Prostate gland (tissue), 2 donors: ENCODE measurements at regions not wholly inside any gene's neighbourhood (a gene's known extent, or its start where the extent isn't known, plus 50 kb on each side); places are given as distances from the start of the nearest gene placed in this dataset.

Experiments
- DNase-seq: peaks from one replicate; pipeline ENCODE4 v3.0.0-alpha.2; 2019; ENCODE audit warnings: low spot score
- H3K27ac ChIP-seq, 2 donors: fragments of 200-600 bp; sonication (generic); 2 replicates each; pipeline ENCODE4 v1.5.1; 2017 to 2019
- H3K27me3 ChIP-seq: fragments of 200-600 bp; sonication (generic); replicated peaks from 2 replicates; pipeline ENCODE4 v1.5.1; 2019; ENCODE audit not compliant: insufficient read depth
- H3K36me3 ChIP-seq, 2 donors: fragments of 200-600 bp; sonication (generic); 1 replicate in 1 of 2; 2 replicates in 1 of 2; pipeline versions ENCODE4 v1.5.1 to v1.8.1; 2017 to 2019
- H3K4me1 ChIP-seq: fragments of 200-600 bp; sonication (generic); replicated peaks from 2 replicates; pipeline ENCODE4 v1.5.1; 2019
- H3K4me3 ChIP-seq, 2 donors: fragments of 200-600 bp; sonication (generic); 2 replicates each; pipeline ENCODE4 v1.5.1; 2017 to 2019
- H3K9me3 ChIP-seq: fragments of 200-600 bp; sonication (generic); 2 replicates; pipeline ENCODE4 v1.5.1; 2017
- CTCF ChIP-seq, 4 experiments: fragments of 200-600 bp in 2 of 4; fragments of 450-650 bp in 2 of 4; sonication (generic) in 2 of 4; IDR thresholded peaks; 1 replicate in 3 of 4; 2 replicates in 1 of 4; pipeline ENCODE4 v1.5.1; 2016 to 2019; ENCODE audit warnings: antibody characterized with exemption in 4 of 4, mild to moderate bottlenecking in 2 of 4, moderate library complexity in 2 of 4
- POLR2A ChIP-seq: fragments of 450-650 bp; IDR thresholded peaks from one replicate; pipeline ENCODE4 v1.6.1; 2016; ENCODE audit warnings: antibody characterized with exemption, mild to moderate bottlenecking
- POLR2AphosphoS5 ChIP-seq: sonication (generic); formaldehyde crosslinking; IDR thresholded peaks from one replicate; pipeline ENCODE4 v1.6.1; 2017; ENCODE audit warnings: antibody characterized with exemption
- WGBS: methylation state at CpG from one replicate; pipeline ENCODE4 v1.1.5; 2018; 5-methylcytosine and 5-hydroxymethylcytosine counted together
- intact Hi-C: fragments of 100-400 bp; cut with DNase I; formaldehyde crosslinking; loops from one replicate; pipeline ENCODE4 v1.14.2; 2022

DNA sequence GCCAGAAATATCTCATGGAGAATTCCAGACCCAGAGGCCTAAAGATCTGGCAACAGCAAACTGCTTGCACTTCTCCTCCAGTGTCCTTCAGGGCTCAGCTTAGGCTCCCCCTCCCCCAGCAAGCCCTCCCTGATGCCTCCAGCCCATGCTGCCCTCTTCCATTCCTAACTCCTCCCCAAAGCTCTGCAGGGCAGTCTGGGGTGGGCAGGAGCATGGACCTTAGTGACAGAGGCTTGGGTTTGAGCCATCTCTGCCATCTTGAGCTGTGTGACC is 436.8 kb downstream of the PTPRU start:
- Histone ChIP-seq H3K27ac (no peak overlapping the region), H3K27me3 (peaks cover 11% of the 10 kb centered on the region), H3K36me3 (no peaks in the 10 kb centered on the region), H3K9me3 (no peaks in the 10 kb centered on the region), H3K4me3 (no peak overlapping the region), H3K4me1 (no peaks in the 10 kb centered on the region)
- no peak for DNase-seq
- intact Hi-C loops = no loop called here
- TF ChIP-seq POLR2A (no peak), POLR2AphosphoS5 (no peak), CTCF (IDR thresholded peaks at IDR 0.05) (no peak)

DNA sequence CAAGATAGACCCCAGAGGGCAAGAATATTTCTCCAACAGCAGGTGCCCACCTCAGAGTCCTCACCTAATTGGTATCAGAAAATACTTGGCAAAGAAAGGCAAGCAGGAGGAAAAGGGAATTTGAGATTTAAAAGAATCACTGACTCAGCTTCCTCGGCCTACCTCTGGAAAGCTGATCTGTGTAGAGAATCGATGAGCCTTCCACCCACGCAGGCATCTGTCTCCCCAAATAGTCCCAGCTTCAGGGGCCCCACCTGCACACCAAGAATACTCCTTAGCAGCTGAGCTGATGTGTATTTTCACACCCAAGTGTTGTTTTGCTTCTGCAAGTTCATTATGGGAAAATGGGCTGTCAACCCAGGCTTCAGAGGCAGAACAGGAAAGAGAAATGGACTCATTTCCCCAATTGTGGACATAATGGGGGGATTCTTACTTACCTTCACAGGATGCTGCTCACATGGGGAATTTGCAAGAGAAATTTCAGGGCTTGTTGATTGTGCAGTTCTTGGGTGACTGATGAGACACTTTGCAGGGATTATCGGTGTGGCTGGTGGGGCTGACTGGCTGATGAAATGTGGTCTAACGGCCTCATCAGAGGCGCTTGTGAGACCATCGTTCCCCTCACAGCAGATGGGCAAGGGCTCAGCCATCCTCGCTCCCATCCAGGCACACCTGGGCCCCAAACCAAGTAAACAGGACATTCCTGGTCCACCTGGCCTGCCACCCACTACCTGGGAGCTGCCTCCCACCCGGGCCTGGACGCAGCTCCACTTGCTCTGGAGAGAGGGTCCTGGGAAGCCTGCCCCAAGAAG is 436.3 kb downstream of the PTPRU start:
- no peak for DNase-seq
- Histone ChIP-seq H3K27me3 (peaks cover 11% of the 10 kb centered on the region), H3K36me3 (no peaks in the 10 kb centered on the region), H3K9me3 (no peaks in the 10 kb centered on the region), H3K27ac (no peak overlapping the region), H3K4me1 (no peaks in the 10 kb centered on the region), H3K4me3 (no peak overlapping the region)
- WGBS = 81% methylated on average over 10 of the region's 10 CpGs
- intact Hi-C loops = no loop called here
- no peak for TF ChIP-seq CTCF (IDR thresholded peaks at IDR 0.05)
- no peak for TF ChIP-seq POLR2AphosphoS5
- TF ChIP-seq POLR2A = no peak

- Histone ChIP-seq H3K27ac (no peak overlapping the region), H3K9me3 (no peaks in the 10 kb centered on the region), H3K4me3 (no peak overlapping the region), H3K36me3 (no peaks in the 10 kb centered on the region), H3K4me1 (no peaks in the 10 kb centered on the region), H3K27me3 (peaks cover 11% of the 10 kb centered on the region)
- intact Hi-C loops = no loop called here
- whole genome bisulfite sequencing = 81% methylated on average over 14 of the region's 14 CpGs
- no peak for DNase-seq
- no peak for TF ChIP-seq POLR2AphosphoS5
- TF ChIP-seq CTCF (IDR thresholded peaks at IDR 0.05) = no peak
- TF ChIP-seq POLR2A = no peak
Observed at GRCh38 chr1:29671446-29672356, 435.4 kb downstream of the PTPRU start.

DNA sequence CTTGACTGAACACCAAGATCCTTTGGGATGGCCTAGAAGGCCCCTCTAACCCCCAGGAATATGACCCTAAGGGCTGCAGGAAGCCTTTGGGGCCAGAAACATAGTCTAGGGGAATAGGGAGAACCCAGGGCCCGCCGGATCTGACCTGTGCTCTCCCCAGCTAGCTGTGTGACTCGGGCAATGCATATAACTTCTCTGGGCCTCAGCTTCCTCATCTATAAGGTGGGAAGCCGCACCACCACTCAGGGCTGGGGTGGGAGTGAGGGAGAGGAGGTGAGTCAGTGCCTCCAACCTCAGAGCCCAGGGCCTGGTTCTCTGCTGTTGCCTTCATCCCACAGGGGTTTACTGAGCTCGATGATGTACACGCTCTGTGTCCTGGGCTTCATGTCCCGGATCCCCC is 434.4 kb downstream of the PTPRU start:
- intact Hi-C loops = no loop called here
- H3K27ac ChIP-seq = no peak overlapping the region
- H3K27me3 ChIP-seq = peaks cover 11% of the 10 kb centered on the region
- DNase-seq = no peak
- H3K36me3 ChIP-seq = no peaks in the 10 kb centered on the region
- no peaks in the 10 kb centered on the region for H3K4me1 ChIP-seq
- H3K4me3 ChIP-seq = no peak overlapping the region
- no peaks in the 10 kb centered on the region for H3K9me3 ChIP-seq
- WGBS = 91% methylated on average over 7 of the region's 7 CpGs
- TF ChIP-seq CTCF (IDR thresholded peaks at IDR 0.05) = no peak
- TF ChIP-seq POLR2A = no peak
- TF ChIP-seq POLR2AphosphoS5 = no peak

DNA sequence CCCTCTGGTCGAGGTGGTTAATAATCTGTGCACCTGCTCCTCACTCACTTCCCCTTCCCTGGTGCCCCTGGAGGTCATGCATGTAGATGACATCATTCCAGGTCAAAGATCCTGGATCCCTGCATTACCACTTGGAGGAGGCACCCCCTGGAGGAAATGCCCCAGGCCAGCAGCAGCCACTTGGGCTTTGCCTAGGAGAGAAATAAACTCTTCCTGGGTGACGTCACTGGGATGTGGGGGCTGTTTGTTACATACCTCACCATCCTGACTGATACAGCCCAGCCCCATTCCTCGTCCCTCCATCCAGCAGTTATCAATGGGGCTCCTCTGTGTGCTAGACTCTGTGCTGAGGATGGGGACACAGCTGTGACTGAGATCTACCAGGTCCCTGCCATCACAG is 433.6 kb downstream of the PTPRU start:
- WGBS = 67% methylated on average over 3 of the region's 3 CpGs
- H3K4me1 ChIP-seq = no peaks in the 10 kb centered on the region
- H3K27me3 ChIP-seq = peaks cover 11% of the 10 kb centered on the region
- no peak for DNase-seq
- no peak for TF ChIP-seq POLR2AphosphoS5
- no peak for TF ChIP-seq POLR2A
- TF ChIP-seq CTCF (IDR thresholded peaks at IDR 0.05) = no peak
- no peaks in the 10 kb centered on the region for H3K9me3 ChIP-seq
- H3K27ac ChIP-seq = no peak overlapping the region
- H3K36me3 ChIP-seq = no peaks in the 10 kb centered on the region
- intact Hi-C loops = no loop called here
- H3K4me3 ChIP-seq = no peak overlapping the region
